Fibroblast of mammary gland (primary cell): ENCODE measurements at regions not wholly inside any gene's neighbourhood (a gene's known extent, or its start where the extent isn't known, plus 50 kb on each side); places are given as distances from the start of the nearest gene placed in this dataset.
A peak's percentile ranks its signal among the peaks of the same experiment; 100 is the strongest.

Experiments
- DNase-seq: peaks from one replicate; pipeline ENCODE4 v3.0.0-alpha.2; 2010; ENCODE audit warnings: low read depth
- H3K4me3 ChIP-seq: 2 replicates; pipeline ENCODE4 v1.5.1; 2011; ENCODE audit warnings: low read depth, mild to moderate bottlenecking, low read length, moderate library complexity; ENCODE audit not compliant: control insufficient read depth
- CTCF ChIP-seq: conservative IDR thresholded peaks from 2 replicates; pipeline ENCODE4 v1.5.1; 2011; ENCODE audit warnings: low read depth, low read length, inconsistent platforms; ENCODE audit not compliant: control insufficient read depth, insufficient read depth

GRCh38 chr7:432256-432655, 87.4 kb downstream of the PDGFA start:
- DNase-seq = no peak
- no peak overlapping the region for H3K4me3 ChIP-seq
- no peak for TF ChIP-seq CTCF

- DNase-seq = no peak
- no peak overlapping the region for H3K4me3 ChIP-seq
- TF ChIP-seq CTCF = no peak
Measured at GRCh38 chr7:432933-433332, 86.7 kb downstream of the PDGFA start.

GRCh38 chr7:433558-433957, 86.1 kb downstream of the PDGFA start:
- DNase-seq = no peak
- no peak overlapping the region for H3K4me3 ChIP-seq
- TF ChIP-seq CTCF = no peak

- DNase-seq = no peak
- TF ChIP-seq CTCF = no peak
- H3K4me3 ChIP-seq = no peak overlapping the region
Measured at GRCh38 chr7:434891-435629, 84.6 kb downstream of the PDGFA start.

- TF ChIP-seq CTCF = no peak
- peak; percentile 38 for DNase-seq
- H3K4me3 ChIP-seq = no peak overlapping the region
Measured at GRCh38 chr7:435630-436366, 83.8 kb downstream of the PDGFA start.

- DNase-seq = no peak
Measured at GRCh38 chr7:436367-437128, 83.1 kb downstream of the PDGFA start.

More at GRCh38 chr7:436367-437128, 83.1 kb downstream of the PDGFA start:
- H3K4me3 ChIP-seq = no peak overlapping the region
- no peak for TF ChIP-seq CTCF
